HepG2 (cell line): ENCODE measurements at regions not wholly inside any gene's neighbourhood (a gene's known extent, or its start where the extent isn't known, plus 50 kb on each side); places are given as distances from the start of the nearest gene placed in this dataset.

Source experiments
- ARNTL ChIP-seq: sonication (generic); formaldehyde crosslinking; IDR thresholded peaks from 2 replicates; pipeline ENCODE4 v1.4.0; 2020; ENCODE audit warnings: mild to moderate bottlenecking, missing genetic modification reagents
- ATM ChIP-seq: fragments of 450-650 bp; IDR thresholded peaks from 2 replicates; pipeline ENCODE4 v1.7.1; 2017; ENCODE audit warnings: mild to moderate bottlenecking, borderline replicate concordance
- FOSL1 ChIP-seq: sonication (generic); formaldehyde crosslinking; IDR thresholded peaks from 2 replicates; pipeline ENCODE4 v1.9.0; 2021; ENCODE audit warnings: missing genetic modification reagents, borderline replicate concordance
- FOSL2 ChIP-seq: sonication (generic); formaldehyde crosslinking; IDR thresholded peaks from 2 replicates; pipeline ENCODE4 v1.4.0; 2020; ENCODE audit warnings: missing genetic modification reagents
- FOXA1 ChIP-seq, 2 experiments: fragments of 450-650 bp in 1 of 2; sonication (generic) in 1 of 2; formaldehyde crosslinking in 1 of 2; IDR thresholded peaks; 2 replicates each; pipeline versions ENCODE4 v1.4.0 to v1.6.1; 2016 to 2020; ENCODE audit warnings: missing genetic modification reagents in 1 of 2
- FOXA3 ChIP-seq: IDR thresholded peaks from 2 replicates; pipeline ENCODE4 v1.6.1; 2016; ENCODE audit warnings: missing genetic modification reagents, missing compliant biosample characterization
- HOXD1 ChIP-seq: sonication (generic); formaldehyde crosslinking; IDR thresholded peaks from 2 replicates; pipeline ENCODE4 v1.5.0; 2020; ENCODE audit warnings: missing genetic modification reagents
- JUND ChIP-seq: sonication (generic); formaldehyde crosslinking; IDR thresholded peaks from 2 replicates; pipeline ENCODE4 v1.8.0; 2022; ENCODE audit warnings: mild to moderate bottlenecking, missing genetic modification reagents
- LBX2 ChIP-seq: sonication (generic); formaldehyde crosslinking; IDR thresholded peaks from 2 replicates; pipeline ENCODE4 v1.5.0; 2020; ENCODE audit warnings: missing genetic modification reagents, mild to moderate bottlenecking, borderline replicate concordance
- NFE2L2 ChIP-seq: fragments of 150-350 bp; IDR thresholded peaks from 2 replicates; pipeline ENCODE4 v1.6.1; 2014; ENCODE audit warnings: low read length
- NR2F6 ChIP-seq, 2 experiments: IDR thresholded peaks; 2 replicates each; pipeline ENCODE4 v1.6.1; 2016; ENCODE audit warnings: antibody characterized with exemption in 1 of 2, mild to moderate bottlenecking in 1 of 2
- PHF21A ChIP-seq: sonication (generic); formaldehyde crosslinking; IDR thresholded peaks from 2 replicates; pipeline ENCODE4 v1.5.0; 2020; ENCODE audit warnings: mild to moderate bottlenecking, missing genetic modification reagents
- SALL1 ChIP-seq: sonication (generic); formaldehyde crosslinking; IDR thresholded peaks from 2 replicates; pipeline ENCODE4 v1.8.0; 2022; ENCODE audit warnings: mild to moderate bottlenecking, missing genetic modification reagents
- SCMH1 ChIP-seq: sonication (generic); formaldehyde crosslinking; IDR thresholded peaks from 2 replicates; pipeline ENCODE4 v1.9.0; 2021; ENCODE audit warnings: missing genetic modification reagents, mild to moderate bottlenecking, borderline replicate concordance
- SIX1 ChIP-seq: sonication (generic); formaldehyde crosslinking; IDR thresholded peaks from 2 replicates; pipeline ENCODE4 v1.4.0; 2020; ENCODE audit warnings: missing genetic modification reagents, borderline replicate concordance
- SKI ChIP-seq: fragments of 450-650 bp; IDR thresholded peaks from one replicate; pipeline ENCODE4 v1.6.1; 2018; ENCODE audit warnings: mild to moderate bottlenecking; ENCODE audit not compliant: partially characterized antibody
- SMAD1 ChIP-seq: sonication (generic); formaldehyde crosslinking; IDR thresholded peaks from 2 replicates; pipeline ENCODE4 v1.4.0; 2020; ENCODE audit warnings: missing genetic modification reagents, low read depth, mild to moderate bottlenecking, borderline replicate concordance
- SRSF4 ChIP-seq: fragments of 200-400 bp; formaldehyde crosslinking; IDR thresholded peaks from one replicate; pipeline ENCODE4 v1.6.1; 2018; ENCODE audit warnings: mild to moderate bottlenecking, low read depth, low read length, moderate library complexity; ENCODE audit not compliant: poor library complexity, severe bottlenecking
- TCF12 ChIP-seq, 2 experiments: fragments of 450-650 bp in 1 of 2; sonication (generic) in 1 of 2; formaldehyde crosslinking in 1 of 2; IDR thresholded peaks; 2 replicates each; pipeline versions ENCODE4 v1.6.1 to v1.8.0; 2017 to 2022; ENCODE audit warnings: antibody characterized with exemption in 1 of 2, mild to moderate bottlenecking in 1 of 2, missing genetic modification reagents in 1 of 2, moderate library complexity in 1 of 2
- TMF1 ChIP-seq: sonication (generic); formaldehyde crosslinking; IDR thresholded peaks from 2 replicates; pipeline ENCODE4 v1.8.1; 2022; ENCODE audit warnings: low read depth, missing genetic modification reagents
- TOPORS ChIP-seq: sonication (generic); formaldehyde crosslinking; IDR thresholded peaks from 2 replicates; pipeline ENCODE4 v1.8.0; 2023; ENCODE audit warnings: mild to moderate bottlenecking, missing genetic modification reagents
- UBTF ChIP-seq: sonication (generic); formaldehyde crosslinking; IDR thresholded peaks from 2 replicates; pipeline ENCODE4 v1.4.0; 2020; ENCODE audit warnings: mild to moderate bottlenecking, missing genetic modification reagents
- ZBTB21 ChIP-seq: sonication (generic); formaldehyde crosslinking; IDR thresholded peaks from 2 replicates; pipeline ENCODE4 v1.4.0; 2020; ENCODE audit warnings: missing genetic modification reagents
- ZBTB38 ChIP-seq: sonication (generic); formaldehyde crosslinking; IDR thresholded peaks from 2 replicates; pipeline ENCODE4 v1.5.1; 2020; ENCODE audit warnings: mild to moderate bottlenecking, missing genetic modification reagents
- ZNF101 ChIP-seq: sonication (generic); formaldehyde crosslinking; IDR thresholded peaks from 2 replicates; pipeline ENCODE4 v1.4.0; 2020; ENCODE audit warnings: mild to moderate bottlenecking, low read depth, missing genetic modification reagents, borderline replicate concordance
- ZNF354B ChIP-seq: sonication (generic); formaldehyde crosslinking; IDR thresholded peaks from 2 replicates; pipeline ENCODE4 v1.8.0; 2022; ENCODE audit warnings: mild to moderate bottlenecking, missing genetic modification reagents
- ZNF644 ChIP-seq: IDR thresholded peaks from 2 replicates; pipeline ENCODE4 v1.6.1; 2016; ENCODE audit warnings: low read depth
- ZNF678 ChIP-seq: sonication (generic); formaldehyde crosslinking; IDR thresholded peaks from 2 replicates; pipeline ENCODE4 v1.4.0; 2020; ENCODE audit warnings: mild to moderate bottlenecking, missing genetic modification reagents
- ZNF737 ChIP-seq: sonication (generic); formaldehyde crosslinking; IDR thresholded peaks from 2 replicates; pipeline ENCODE4 v1.5.0; 2020; ENCODE audit warnings: missing genetic modification reagents, mild to moderate bottlenecking, borderline replicate concordance
- ZNF883 ChIP-seq: sonication (generic); formaldehyde crosslinking; IDR thresholded peaks from 2 replicates; pipeline ENCODE4 v1.5.1; 2020; ENCODE audit warnings: mild to moderate bottlenecking, missing genetic modification reagents; ENCODE audit errors: not compliant biosample characterization
- ZSCAN30 ChIP-seq: sonication (generic); formaldehyde crosslinking; IDR thresholded peaks from 2 replicates; pipeline ENCODE4 v1.5.0; 2020; ENCODE audit warnings: mild to moderate bottlenecking, missing genetic modification reagents
- ZZZ3 ChIP-seq: sonication (generic); formaldehyde crosslinking; IDR thresholded peaks from 2 replicates; pipeline ENCODE4 v1.4.0; 2020; ENCODE audit warnings: missing genetic modification reagents, mild to moderate bottlenecking, borderline replicate concordance

- TF ChIP-seq FOXA1 (IDR thresholded peaks at IDR 0.05) (no peak), FOXA1 (CRISPR knock-in tag; IDR thresholded peaks at IDR 0.05) (0 out of 2 replicates have a peak, but pooled peaks have one; percentile 22), ZSCAN30 (CRISPR knock-in tag) (no peak), PHF21A (CRISPR knock-in tag) (no peak), SRSF4 (no peak), TMF1 (CRISPR knock-in tag) (no peak), TCF12 (IDR thresholded peaks at IDR 0.05) (no peak), TCF12 (CRISPR knock-in tag; IDR thresholded peaks at IDR 0.05) (no peak), SALL1 (CRISPR knock-in tag) (no peak), JUND (CRISPR knock-in tag) (peak; percentile 62; the same call in 1 of the 2 replicates), NR2F6 (IDR thresholded peaks at IDR 0.05) (no peak), NR2F6 (CRISPR knock-in tag; IDR thresholded peaks at IDR 0.05) (no peak), ZNF678 (CRISPR knock-in tag) (no peak), ZNF883 (CRISPR knock-in tag) (no peak), SCMH1 (CRISPR knock-in tag) (no peak), ATM (no peak), NFE2L2 (no peak), ZNF354B (CRISPR knock-in tag) (no peak), SIX1 (CRISPR knock-in tag) (no peak), ZBTB38 (no peak), ZNF737 (CRISPR knock-in tag) (no peak), ZNF644 (CRISPR knock-in tag) (0 out of 2 replicates have a peak, but pooled peaks have one; percentile 53), FOSL1 (CRISPR knock-in tag) (peak; percentile 43; the same call in 1 of the 2 replicates), UBTF (CRISPR knock-in tag) (no peak), ARNTL (CRISPR knock-in tag) (no peak), ZBTB21 (no peak), HOXD1 (CRISPR knock-in tag) (no peak), ZNF101 (CRISPR knock-in tag) (no peak), FOSL2 (peak; percentile 89), SMAD1 (CRISPR knock-in tag) (no peak), SKI (no peak), FOXA3 (CRISPR knock-in tag) (peak; percentile 49; the same call in 1 of the 2 replicates), TOPORS (no peak), ZZZ3 (no peak), LBX2 (CRISPR knock-in tag) (no peak)
Measured at GRCh38 chr10:111972109-111972508, 211.5 kb downstream of the GPAM start (continued).
